PC-3 (cell line): ENCODE measurements at regions not wholly inside any gene's neighbourhood (a gene's known extent, or its start where the extent isn't known, plus 50 kb on each side); places are given as distances from the start of the nearest gene placed in this dataset.

Source experiments
- ATAC-seq: fragments of 200-7000 bp; cut with Tn5 transposase; 2 replicates; pipeline ENCODE4 v1.9.1; 2020; ENCODE audit warnings: mild to moderate bottlenecking, moderate library complexity
- BruUV-seq: library from RNA; stranded (reverse); fragments of 400-500 nt; replicated peaks from 2 replicates; lab custom pipeline; 2021; lab: Mats Ljungman, UMichigan
- CTCF ChIA-PET: fragments of 300-600 bp; sonication (Branson Sonifier 250); formaldehyde crosslinking; loops from one replicate; lab custom pipeline; 2022; ENCODE audit warnings: antibody characterized with exemption; lab: Charles Lee
- POLR2A ChIA-PET: fragments of 300-600 bp; sonication (Branson Sonifier 250); formaldehyde crosslinking; loops from one replicate; lab custom pipeline; 2022; ENCODE audit warnings: antibody characterized with exemption; ENCODE audit not compliant: unreplicated experiment; lab: Charles Lee
- DNase-seq: peaks from one replicate; pipeline ENCODE4 v3.0.0-alpha.2; 2015
- H2AFZ ChIP-seq: fragments of 300-600 bp; sonication (generic); 2 replicates; pipeline ENCODE4 v1.6.0; 2016; ENCODE audit warnings: antibody characterized with exemption, low read length
- H3F3A ChIP-seq: fragments of 300-600 bp; sonication (generic); one replicate; pipeline ENCODE4 v1.6.0; 2017; ENCODE audit warnings: antibody characterized with exemption, low read length, control low read depth, mild to moderate bottlenecking; ENCODE audit not compliant: unreplicated experiment
- H3K27ac ChIP-seq: fragments of 300-600 bp; sonication (generic); 2 replicates; pipeline ENCODE4 v1.5.1; 2016; ENCODE audit warnings: mild to moderate bottlenecking, low read length
- H3K27me3 ChIP-seq: fragments of 300-600 bp; sonication (generic); 2 replicates; pipeline ENCODE4 v1.6.1; 2016; ENCODE audit warnings: low read length, mixed read lengths
- H3K36me3 ChIP-seq: fragments of 300-600 bp; sonication (generic); 2 replicates; pipeline ENCODE4 v1.6.1; 2016; ENCODE audit warnings: low read depth, mixed run types, low read length, mixed read lengths
- H3K4me1 ChIP-seq: fragments of 300-600 bp; sonication (generic); 2 replicates; pipeline ENCODE4 v1.5.1; 2016; ENCODE audit warnings: low read length; ENCODE audit not compliant: insufficient read depth
- H3K4me2 ChIP-seq: fragments of 300-600 bp; sonication (generic); 2 replicates; pipeline ENCODE4 v1.6.0; 2016; ENCODE audit warnings: low read length
- H3K4me3 ChIP-seq: fragments of 300-600 bp; sonication (generic); 2 replicates; pipeline ENCODE4 v1.5.1; 2016; ENCODE audit warnings: mild to moderate bottlenecking, low read length, mixed read lengths
- H3K79me2 ChIP-seq: fragments of 300-600 bp; sonication (generic); 2 replicates; pipeline ENCODE4 v1.6.1; 2017; ENCODE audit warnings: low read length, mixed read lengths
- H3K9ac ChIP-seq: fragments of 300-600 bp; sonication (generic); 2 replicates; pipeline ENCODE4 v1.6.0; 2016; ENCODE audit warnings: mild to moderate bottlenecking, low read length
- H3K9me2 ChIP-seq: fragments of 300-600 bp; sonication (generic); replicated peaks from 2 replicates; pipeline ENCODE4 v1.6.1; 2016; ENCODE audit warnings: mixed run types, low read length, mixed read lengths
- H3K9me3 ChIP-seq: fragments of 300-600 bp; sonication (generic); 2 replicates; pipeline ENCODE4 v1.6.1; 2016; ENCODE audit warnings: low read length, mixed read lengths
- H4K20me1 ChIP-seq: fragments of 300-600 bp; sonication (generic); 2 replicates; pipeline ENCODE4 v1.6.1; 2016; ENCODE audit warnings: low read length, mixed read lengths
- CTCF ChIP-seq: fragments of 300-600 bp; sonication (generic); conservative IDR thresholded peaks from 2 replicates; pipeline ENCODE4 v1.5.1; 2017; ENCODE audit warnings: antibody characterized with exemption, low read depth, mild to moderate bottlenecking, low read length
- EZH2 ChIP-seq: fragments of 300-600 bp; sonication (generic); IDR thresholded peaks from one replicate; pipeline ENCODE4 v1.6.1; 2017; ENCODE audit warnings: antibody characterized with exemption, mild to moderate bottlenecking, low read length; ENCODE audit not compliant: unreplicated experiment
- EZH2phosphoT487 ChIP-seq: fragments of 300-600 bp; sonication (generic); IDR thresholded peaks from 2 replicates; pipeline ENCODE4 v1.6.1; 2018; ENCODE audit warnings: mild to moderate bottlenecking, antibody characterized with exemption, low read length, borderline replicate concordance
- intact Hi-C: fragments of 100-400 bp; cut with micrococcal nuclease; formaldehyde crosslinking; loops from 2 replicates; pipeline ENCODE4 v1.9.0; 2023

- H3K9ac ChIP-seq = no peak overlapping the region
- no peaks in the 10 kb centered on the region for H4K20me1 ChIP-seq
- no peaks in the 10 kb centered on the region for H3K9me2 ChIP-seq
- H3K4me1 ChIP-seq = no peaks in the 10 kb centered on the region; the same call in 1 of the 2 replicates
- no TSS peak for BruUV-seq
- H2AFZ ChIP-seq = no peak overlapping the region
- no peaks in the 10 kb centered on the region for H3K36me3 ChIP-seq
- H3K4me2 ChIP-seq = no peak overlapping the region
- no peaks in the 10 kb centered on the region for H3K9me3 ChIP-seq
- intact Hi-C loops = no loop called here
- TF ChIP-seq CTCF (no peak), EZH2 (no peak)
- no peak for ATAC-seq
- H3F3A ChIP-seq = no peaks in the 10 kb centered on the region
- H3K4me3 ChIP-seq = no peak overlapping the region
- DNase-seq = no peak
- ChIA-PET POLR2A (no interaction called here), CTCF (no interaction called here)
- H3K79me2 ChIP-seq = no peaks in the 10 kb centered on the region
- H3K27me3 ChIP-seq = no peaks in the 10 kb centered on the region
- no peak overlapping the region for H3K27ac ChIP-seq
Observed at GRCh38 chr14:76967788-76968187, 60.7 kb downstream of the IRF2BPL start.

DNA sequence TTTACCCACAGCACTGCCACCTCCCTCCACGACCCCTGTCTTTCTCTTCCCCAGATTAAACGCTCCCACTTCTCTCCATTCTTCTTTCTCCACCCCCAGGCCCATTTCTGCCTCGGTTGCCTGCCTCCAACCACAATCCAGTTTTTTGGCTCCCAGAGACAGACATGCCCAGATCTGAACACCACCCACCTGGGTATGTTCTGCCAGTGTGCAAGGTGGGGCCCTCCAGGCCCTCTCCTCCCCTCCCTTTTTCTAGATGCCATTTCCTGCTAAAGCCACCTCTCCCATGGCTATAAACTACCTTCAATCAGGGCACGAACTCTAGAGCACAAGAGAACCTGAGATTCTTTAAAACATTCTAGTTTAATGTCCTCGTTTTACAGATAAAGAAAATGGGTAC lies 63.3 kb downstream of the IRF2BPL start:
- Histone ChIP-seq H3F3A (no peaks in the 10 kb centered on the region), H3K4me1 (peaks cover 23% of the 10 kb centered on the region), H3K4me2 (no peak overlapping the region), H3K36me3 (no peaks in the 10 kb centered on the region), H4K20me1 (no peaks in the 10 kb centered on the region), H3K79me2 (no peaks in the 10 kb centered on the region), H3K4me3 (no peak overlapping the region), H3K27me3 (no peaks in the 10 kb centered on the region), H3K9ac (no peak overlapping the region), H2AFZ (no peak overlapping the region), H3K27ac (no peak overlapping the region), H3K9me2 (no peaks in the 10 kb centered on the region), H3K9me3 (no peaks in the 10 kb centered on the region)
- no peak for DNase-seq
- no peak for ATAC-seq
- BruUV-seq = no TSS peak
- intact Hi-C loops = no loop called here
- TF ChIP-seq CTCF (no peak), EZH2 (no peak), EZH2phosphoT487 (no peak)
- POLR2A ChIA-PET = no interaction called here
- CTCF ChIA-PET = no interaction called here

GRCh38 chr14:76964695-76965094 lies 63.8 kb downstream of the IRF2BPL start:
- H3K9me3 ChIP-seq = no peaks in the 10 kb centered on the region
- no TSS peak for BruUV-seq
- H3K4me3 ChIP-seq = no peak overlapping the region
- H3K9me2 ChIP-seq = no peaks in the 10 kb centered on the region
- H3K27ac ChIP-seq = no peak overlapping the region
- intact Hi-C loops = loop anchor here (5.0 kb wide), 2 partner anchors 38 to 152 kb away; partner anchors contain the start of gene ANGEL1
- POLR2A ChIA-PET = no interaction called here
- no peak for ATAC-seq
- H2AFZ ChIP-seq = no peak overlapping the region
- DNase-seq = no peak
- H3K4me1 ChIP-seq = peaks cover 26% of the 10 kb centered on the region
- H4K20me1 ChIP-seq = no peaks in the 10 kb centered on the region
- H3K36me3 ChIP-seq = no peaks in the 10 kb centered on the region
- CTCF ChIA-PET = no interaction called here
- H3K79me2 ChIP-seq = no peaks in the 10 kb centered on the region
- no peaks in the 10 kb centered on the region for H3F3A ChIP-seq
- H3K27me3 ChIP-seq = no peaks in the 10 kb centered on the region
- TF ChIP-seq EZH2phosphoT487 (no peak), EZH2 (no peak), CTCF (no peak)
- H3K9ac ChIP-seq = no peak overlapping the region
- no peak overlapping the region for H3K4me2 ChIP-seq
